Lung (tissue), 11 donors: ENCODE measurements at regions not wholly inside any gene's neighbourhood (a gene's known extent, or its start where the extent isn't known, plus 50 kb on each side); places are given as distances from the start of the nearest gene placed in this dataset.
A peak's percentile ranks its signal among the peaks of the same experiment; 100 is the strongest.

ENCODE experiments used
- ATAC-seq: fragments of 200-7000 bp; cut with Tn5 transposase; one replicate; pipeline ENCODE4 v1.9.1; 2020; ENCODE audit warnings: moderate number of reproducible peaks; ENCODE audit not compliant: insufficient read depth, low FRiP score
- DNase-seq, 3 donors: peaks; one replicate each; pipeline ENCODE4 v3.0.0-alpha.2; 2013 to 2017
- H3K27ac ChIP-seq, 2 donors: one replicate each; pipeline ENCODE4 v1.5.1; 2013; ENCODE audit warnings: mild to moderate bottlenecking in 2 of 2, moderate library complexity in 2 of 2, control low read depth in 1 of 2, inconsistent platforms in 1 of 2, low read depth in 1 of 2, low read length in 1 of 2
- H3K27me3 ChIP-seq, 3 donors: one replicate each; pipeline ENCODE4 v1.5.1; 2013; ENCODE audit warnings: low read length in 2 of 3; ENCODE audit not compliant: control insufficient read depth in 3 of 3, insufficient read depth in 3 of 3
- H3K36me3 ChIP-seq, 4 donors: one replicate each; pipeline ENCODE4 v1.5.1; 2013; ENCODE audit warnings: low read length in 4 of 4, mild to moderate bottlenecking in 1 of 4, moderate library complexity in 1 of 4; ENCODE audit not compliant: control insufficient read depth in 4 of 4, insufficient read depth in 4 of 4
- H3K4me1 ChIP-seq, 5 donors: one replicate each; pipeline ENCODE4 v1.5.1; 2013; ENCODE audit warnings: low read length in 5 of 5, mild to moderate bottlenecking in 2 of 5, moderate library complexity in 1 of 5; ENCODE audit not compliant: control insufficient read depth in 5 of 5, insufficient read depth in 5 of 5
- H3K4me3 ChIP-seq: one replicate; pipeline ENCODE4 v1.5.1; 2013; ENCODE audit warnings: mild to moderate bottlenecking, control low read depth, moderate library complexity
- H3K9ac ChIP-seq, 2 donors: one replicate each; pipeline ENCODE4 v1.5.1; 2013; ENCODE audit warnings: low read length in 2 of 2, control low read depth in 1 of 2; ENCODE audit not compliant: insufficient read depth in 1 of 2
- H3K9me3 ChIP-seq, 4 donors: one replicate each; pipeline ENCODE4 v1.5.1; 2013; ENCODE audit warnings: low read length in 3 of 4, mild to moderate bottlenecking in 1 of 4, moderate library complexity in 1 of 4; ENCODE audit not compliant: control insufficient read depth in 4 of 4, insufficient read depth in 3 of 4
- WGBS, 2 donors: extraction: QIAGEN DNeasy Blood & Tissue Kit; methylation state at CpG; one replicate each; pipeline ENCODE4 v1.1.7; 2013; 5-methylcytosine and 5-hydroxymethylcytosine counted together
- TF ChIP-seq, protein P1 (sequence below): IDR thresholded peaks from 2 replicates; pipeline ENCODE4 v1.5.1; 2012; ENCODE audit warnings: mild to moderate bottlenecking; ENCODE audit errors: control extremely low read depth, extremely low read depth
- donor health status: control.
- donor health status: control.
- donor health status: Bipolar disorder and iron deficiency.
- donor health status: healthy.
- donor health status: DM: yes; HTN: yes; CAD: no.

DNA sequence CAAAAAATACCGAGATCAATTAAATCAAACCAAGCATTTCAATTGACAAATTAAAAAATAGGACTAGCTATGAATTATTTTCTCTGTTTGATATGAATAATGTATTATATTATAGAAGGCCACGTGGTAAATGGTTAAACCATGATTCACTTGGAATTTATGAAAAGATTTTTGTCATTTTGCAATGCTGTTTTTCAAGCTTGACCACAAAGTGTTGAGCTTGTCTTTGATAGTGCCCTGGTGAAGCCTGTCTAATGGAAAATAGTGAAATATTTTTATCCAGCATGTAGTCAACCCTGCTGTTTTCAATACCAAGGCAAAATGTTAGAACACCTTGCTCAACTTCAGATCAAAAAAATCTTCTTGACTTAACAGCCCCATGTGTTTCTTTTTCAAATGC, 288.0 kb upstream of the PRMT6 start:
- 63 to 75% methylated on average over 2 of the region's 2 CpGs for WGBS, 2 donors
- DNase-seq: no peak
- no peak overlapping the region for H3K27ac ChIP-seq
- TF ChIP-seq, protein P1, sequence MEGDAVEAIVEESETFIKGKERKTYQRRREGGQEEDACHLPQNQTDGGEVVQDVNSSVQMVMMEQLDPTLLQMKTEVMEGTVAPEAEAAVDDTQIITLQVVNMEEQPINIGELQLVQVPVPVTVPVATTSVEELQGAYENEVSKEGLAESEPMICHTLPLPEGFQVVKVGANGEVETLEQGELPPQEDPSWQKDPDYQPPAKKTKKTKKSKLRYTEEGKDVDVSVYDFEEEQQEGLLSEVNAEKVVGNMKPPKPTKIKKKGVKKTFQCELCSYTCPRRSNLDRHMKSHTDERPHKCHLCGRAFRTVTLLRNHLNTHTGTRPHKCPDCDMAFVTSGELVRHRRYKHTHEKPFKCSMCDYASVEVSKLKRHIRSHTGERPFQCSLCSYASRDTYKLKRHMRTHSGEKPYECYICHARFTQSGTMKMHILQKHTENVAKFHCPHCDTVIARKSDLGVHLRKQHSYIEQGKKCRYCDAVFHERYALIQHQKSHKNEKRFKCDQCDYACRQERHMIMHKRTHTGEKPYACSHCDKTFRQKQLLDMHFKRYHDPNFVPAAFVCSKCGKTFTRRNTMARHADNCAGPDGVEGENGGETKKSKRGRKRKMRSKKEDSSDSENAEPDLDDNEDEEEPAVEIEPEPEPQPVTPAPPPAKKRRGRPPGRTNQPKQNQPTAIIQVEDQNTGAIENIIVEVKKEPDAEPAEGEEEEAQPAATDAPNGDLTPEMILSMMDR: no peak
- H3K9ac ChIP-seq: no peak overlapping the region
- H3K36me3 ChIP-seq: no peaks in the 10 kb centered on the region
- peaks cover 0 to 6% (median 0%) of the 10 kb centered on the region in 4 donors for H3K9me3 ChIP-seq
- no peak for ATAC-seq
- peaks cover 0 to 5% (median 0%) of the 10 kb centered on the region in 5 donors for H3K4me1 ChIP-seq
- no peak overlapping the region for H3K4me3 ChIP-seq
- H3K27me3 ChIP-seq: no peaks in the 10 kb centered on the region

DNA sequence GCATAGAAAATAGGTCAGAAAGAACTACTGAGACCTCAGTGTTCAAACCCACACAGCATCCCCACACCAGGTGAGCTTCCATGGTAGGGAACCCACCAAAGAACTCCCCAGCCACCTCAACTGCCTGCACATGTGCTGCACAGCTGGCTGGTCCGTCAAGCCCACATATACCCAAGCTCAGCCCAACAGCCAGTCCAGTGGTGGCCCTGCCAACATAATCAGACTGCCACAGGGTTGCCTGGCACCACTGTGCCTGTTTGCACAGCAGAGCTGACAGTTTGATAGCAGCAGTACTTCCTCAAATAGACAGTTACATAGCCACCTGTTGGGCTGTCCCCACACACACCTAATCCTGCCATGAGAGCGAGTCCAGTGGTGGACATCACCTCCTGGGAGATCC, 283.3 kb upstream of the PRMT6 start:
- WGBS, 2 donors: 71 to 85% methylated on average over 2 of the region's 2 CpGs
- H3K36me3 ChIP-seq: no peaks in the 10 kb centered on the region
- peaks cover 0 to 2% (median 0%) of the 10 kb centered on the region in 5 donors for H3K4me1 ChIP-seq
- ATAC-seq (no peak), DNase-seq (no peak)
- peaks cover 2 to 7% (median 4%) of the 10 kb centered on the region in 4 donors for H3K9me3 ChIP-seq
- no peak overlapping the region for H3K27ac ChIP-seq
- TF ChIP-seq, protein P1: no peak
- H3K4me3 ChIP-seq: no peak overlapping the region
- no peaks in the 10 kb centered on the region for H3K27me3 ChIP-seq
- H3K9ac ChIP-seq: no peak overlapping the region

DNA sequence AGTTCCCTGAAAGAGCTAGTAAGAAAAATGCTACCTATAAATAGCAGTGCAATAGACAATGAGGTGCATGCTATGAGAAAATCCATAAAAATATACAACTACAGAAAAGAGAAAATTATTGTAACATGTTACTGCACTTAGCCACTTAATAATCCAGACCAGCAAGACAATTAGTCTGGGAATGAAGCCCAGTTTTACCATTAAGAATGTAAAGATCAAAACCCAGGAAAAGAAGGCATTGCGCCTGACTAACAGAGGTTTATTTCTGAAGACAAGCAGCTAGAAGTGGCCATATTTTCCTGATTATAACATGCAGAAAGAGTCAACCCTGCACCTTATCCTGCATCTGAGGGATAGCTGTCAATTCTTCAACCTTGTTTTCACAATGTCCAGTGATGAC, 276.4 kb upstream of the PRMT6 start:
- no peaks in the 10 kb centered on the region for H3K36me3 ChIP-seq
- ATAC-seq (no peak), DNase-seq (peak in 2 of 3 donors; percentile 49 to 74)
- WGBS, 2 donors: 81% methylated on average over 1 of the region's 1 CpG
- no peak overlapping the region for H3K27ac ChIP-seq
- no peak overlapping the region for H3K4me3 ChIP-seq
- H3K9me3 ChIP-seq: peaks cover 0 to 2% (median 0%) of the 10 kb centered on the region in 4 donors
- no peak overlapping the region for H3K9ac ChIP-seq
- H3K27me3 ChIP-seq: no peaks in the 10 kb centered on the region
- TF ChIP-seq, protein P1: no peak
- H3K4me1 ChIP-seq: peaks cover 0 to 16% (median 4%) of the 10 kb centered on the region in 5 donors

DNA sequence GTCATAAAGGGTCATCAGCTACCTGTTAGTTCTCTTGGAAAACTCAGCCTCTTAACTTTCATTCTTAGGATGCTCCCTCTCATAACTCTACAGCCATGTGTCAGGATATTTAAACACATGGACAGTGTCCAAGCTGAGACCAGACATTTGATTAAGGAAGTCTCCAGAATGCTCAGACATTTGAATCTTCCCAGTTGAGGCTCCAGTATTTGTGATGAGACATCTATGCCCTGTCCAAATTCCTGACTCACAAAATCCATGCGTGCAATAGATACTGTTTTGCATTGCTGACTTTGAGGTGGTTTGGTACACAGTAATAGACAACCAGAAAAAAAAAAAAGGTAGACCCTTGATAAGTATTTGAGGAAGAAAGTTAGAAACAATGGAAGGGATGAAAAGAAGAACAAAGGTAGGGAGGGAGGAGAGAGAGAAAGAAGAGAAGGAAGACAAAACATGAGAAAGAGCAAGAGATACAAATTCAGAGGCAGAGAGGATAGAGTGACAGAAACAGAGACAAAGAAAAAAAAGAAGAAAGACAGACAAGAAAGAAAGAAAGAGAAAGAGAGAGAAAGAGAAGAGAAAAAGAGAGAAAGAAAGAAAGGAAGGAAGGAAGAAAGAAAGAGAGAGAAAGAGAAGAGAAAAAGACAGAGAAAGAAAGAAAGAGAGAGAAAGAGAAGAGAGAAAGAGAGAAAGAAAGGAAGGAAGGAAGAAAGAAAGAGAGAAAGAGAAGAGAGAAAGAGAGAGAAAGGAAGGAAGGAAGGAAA, 275.5 kb upstream of the PRMT6 start:
- Histone ChIP-seq H3K27ac (no peak overlapping the region), H3K9ac (no peak overlapping the region), H3K4me3 (no peak overlapping the region), H3K9me3 (peaks cover 0 to 2% (median 0%) of the 10 kb centered on the region in 4 donors), H3K27me3 (no peaks in the 10 kb centered on the region), H3K36me3 (no peaks in the 10 kb centered on the region), H3K4me1 (peaks cover 0 to 24% (median 4%) of the 10 kb centered on the region in 5 donors)
- WGBS, 2 donors: 92 to 95% methylated on average over 1 of the region's 1 CpG
- TF ChIP-seq, protein P1: no peak
- no peak for ATAC-seq
- DNase-seq: no peak
